ENCODE measurements at regions not wholly inside any gene's neighbourhood (a gene's known extent, or its start where the extent isn't known, plus 50 kb on each side); places are given as distances from the start of the nearest gene placed in this dataset.

GRCh38 chr11:128066399-128066798 is 521.0 kb downstream of the ETS1 start:
- DNase-seq = no peak

DNA sequence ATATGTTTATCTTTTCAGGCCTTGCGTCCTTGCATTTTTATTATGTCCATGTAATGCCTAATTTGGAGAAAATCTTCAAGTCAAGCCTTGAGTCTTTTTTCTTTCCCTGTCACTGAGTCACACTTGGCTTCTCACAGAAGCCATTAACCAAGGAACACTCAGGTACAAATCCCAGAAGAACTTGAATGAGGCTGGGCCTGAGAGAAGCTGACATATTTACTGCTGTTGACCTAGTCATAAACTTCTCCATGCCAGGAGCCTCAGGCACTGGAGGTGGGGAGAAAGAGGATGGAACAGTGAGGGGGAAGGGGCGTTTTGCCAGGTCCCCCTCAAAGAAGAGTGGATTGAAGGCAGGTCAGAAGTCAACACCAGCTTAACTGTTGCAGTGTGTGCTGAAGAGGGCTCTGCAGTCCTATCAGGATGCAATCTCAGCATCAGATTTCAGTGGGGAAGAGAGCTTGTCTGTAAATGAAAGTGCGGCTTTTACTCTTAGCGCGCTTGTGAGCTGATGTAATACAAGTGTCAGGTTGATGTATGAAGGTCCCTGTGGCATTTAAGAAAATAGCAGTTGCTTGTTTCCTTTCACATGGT is 526.0 kb downstream of the ETS1 start:
- DNase-seq = no peak

GRCh38 chr11:128058580-128059208 is 528.7 kb downstream of the ETS1 start:
- DNase-seq = no peak

GRCh38 chr11:128057786-128058395 is 529.5 kb downstream of the ETS1 start:
- DNase-seq = no peak

GRCh38 chr11:128055576-128056217 is 531.7 kb downstream of the ETS1 start:
- DNase-seq = no peak

DNA sequence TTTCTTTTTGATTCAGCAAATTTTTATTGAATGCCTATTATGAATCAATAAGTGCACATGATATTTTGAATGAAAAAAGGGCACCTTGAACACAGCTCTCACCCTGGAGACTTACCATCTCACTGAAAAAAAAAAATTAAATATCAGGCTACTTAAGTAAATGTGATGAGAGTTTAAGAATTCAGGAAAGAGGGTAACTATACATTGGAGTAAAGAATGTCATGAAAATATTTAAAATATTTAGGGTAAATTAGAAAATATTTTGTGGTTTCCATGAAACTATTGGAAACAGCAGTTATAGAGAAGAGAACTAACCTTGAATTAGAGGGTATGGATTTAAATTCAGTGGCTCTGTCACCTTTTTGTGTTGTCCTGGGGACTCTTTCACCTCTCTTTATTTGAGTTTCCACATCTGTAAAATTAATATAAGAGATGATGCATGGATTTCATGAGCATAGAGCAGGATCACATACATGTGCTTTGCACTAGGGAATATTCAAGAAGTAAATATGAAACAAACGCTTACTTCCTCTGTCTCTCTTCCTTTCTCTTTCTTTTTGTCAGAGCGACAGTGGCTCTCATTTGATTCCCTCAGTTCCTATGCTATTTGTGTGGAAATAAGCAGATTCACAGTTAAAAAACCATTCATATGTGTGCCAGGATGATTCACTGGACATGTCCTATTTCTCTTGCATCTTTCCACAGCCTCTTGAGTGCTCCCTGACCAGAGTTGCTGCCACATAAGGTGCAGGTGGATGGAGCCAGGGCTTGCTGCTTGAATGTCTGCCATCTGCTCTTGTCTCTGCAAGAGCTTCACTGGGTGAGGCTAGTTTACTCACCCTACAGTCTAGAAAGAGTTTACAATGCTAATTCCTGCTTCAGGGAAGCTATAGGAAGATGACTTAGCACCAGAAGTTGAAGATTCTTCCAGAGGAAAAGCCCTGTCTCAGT is 533.1 kb downstream of the ETS1 start:
- DNase-seq = peak; percentile 16

- no peak for DNase-seq
Observed at GRCh38 chr11:128052912-128053641, 534.3 kb downstream of the ETS1 start.

GRCh38 chr11:128048121-128048520 is 539.2 kb downstream of the ETS1 start:
- no peak for DNase-seq

- DNase-seq = no peak
Observed at GRCh38 chr11:128047026-128047425, 540.3 kb downstream of the ETS1 start.

DNA sequence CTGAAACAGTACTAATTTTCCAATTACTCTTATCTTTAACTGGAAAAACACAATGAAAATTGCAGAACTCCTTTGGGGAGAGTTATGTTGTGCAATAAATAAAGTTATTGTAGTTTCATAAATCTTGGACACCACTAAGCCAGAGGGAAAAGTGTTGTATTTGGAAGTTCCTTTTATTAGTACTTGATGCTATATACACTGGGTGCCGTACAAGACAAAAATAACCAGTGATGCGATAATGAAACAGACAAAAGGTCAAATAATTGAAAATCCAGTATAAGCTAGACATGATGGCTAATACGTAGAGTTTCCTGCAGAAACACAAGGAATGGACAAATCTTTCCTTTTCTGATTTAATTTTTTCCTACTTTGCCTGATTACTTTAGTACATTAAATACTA is 541.1 kb downstream of the ETS1 start:
- no peak for DNase-seq

GRCh38 chr11:128045094-128045725 is 542.1 kb downstream of the ETS1 start:
- DNase-seq = no peak

GRCh38 chr11:128042290-128042751 is 545.0 kb downstream of the ETS1 start:
- DNase-seq = no peak

GRCh38 chr11:128040603-128041002 is 546.8 kb downstream of the ETS1 start:
- DNase-seq = no peak

DNA sequence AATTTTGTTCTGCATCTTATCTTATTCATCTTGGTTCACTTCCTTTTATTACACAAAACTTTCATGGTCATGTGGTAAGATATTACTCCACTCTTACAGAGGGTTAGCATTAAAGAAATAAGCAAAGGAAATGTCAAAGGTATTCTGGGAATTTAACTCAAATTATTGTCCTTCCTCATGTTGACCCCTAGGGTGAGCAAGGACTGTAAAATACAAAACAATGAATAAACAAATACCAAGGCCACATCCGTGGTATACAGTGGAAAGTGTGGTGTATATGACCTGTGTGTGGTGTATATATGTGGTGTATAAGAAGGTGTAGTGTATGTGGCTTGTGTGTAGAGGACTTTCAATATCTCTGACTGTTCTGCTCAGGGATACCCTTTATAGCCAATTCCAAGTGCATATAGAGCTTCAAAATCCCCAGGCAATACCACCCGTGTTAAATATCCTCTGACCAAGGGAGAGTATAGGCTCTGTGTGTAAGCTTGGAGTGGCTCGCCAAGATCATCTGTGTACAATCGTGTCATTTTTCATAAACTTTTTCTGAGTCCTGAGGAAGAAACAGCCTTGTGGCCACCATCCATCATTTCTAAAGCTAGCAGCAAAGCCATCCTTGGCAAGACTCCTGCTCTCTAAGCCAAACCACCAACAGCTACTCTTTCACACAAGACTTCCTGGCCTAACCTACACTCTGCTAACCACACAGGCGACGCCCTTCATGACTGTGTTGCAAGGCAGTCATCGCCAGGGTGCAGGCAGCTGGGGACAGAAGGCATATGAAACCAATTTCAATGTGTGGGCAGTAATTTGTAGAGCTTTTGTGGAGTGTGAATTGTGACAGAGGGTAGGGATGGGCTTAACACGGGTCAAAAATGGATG is 548.0 kb downstream of the ETS1 start:
- peak; percentile 45 for DNase-seq

- DNase-seq = no peak
Observed at GRCh38 chr11:128036556-128037093, 550.7 kb downstream of the ETS1 start.

- DNase-seq = no peak
Observed at GRCh38 chr11:128036006-128036405, 551.4 kb downstream of the ETS1 start.

- DNase-seq = peak; percentile 80
Observed at GRCh38 chr11:128031538-128032134, 555.7 kb downstream of the ETS1 start.

GRCh38 chr11:128029219-128029722 is 558.1 kb downstream of the ETS1 start:
- DNase-seq = no peak

DNA sequence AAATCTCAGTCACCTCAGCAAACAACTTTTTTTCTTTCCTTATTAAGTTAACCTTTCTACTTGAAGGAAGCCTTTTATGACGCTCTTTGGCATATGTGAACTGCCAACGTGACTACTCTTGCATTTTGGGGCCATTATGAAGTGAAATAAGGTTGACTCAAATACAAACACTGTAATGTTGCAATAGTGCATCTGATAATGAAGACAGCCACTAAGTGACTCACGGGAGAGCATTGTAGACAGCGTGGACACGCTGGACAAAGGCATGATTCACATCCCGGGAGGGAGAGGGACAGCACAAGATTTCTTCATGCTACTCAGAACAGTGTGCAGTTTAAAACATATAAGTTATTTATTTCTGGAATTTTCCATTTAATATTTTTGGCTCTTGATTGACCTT is 560.8 kb downstream of the ETS1 start:
- DNase-seq = no peak

DNA sequence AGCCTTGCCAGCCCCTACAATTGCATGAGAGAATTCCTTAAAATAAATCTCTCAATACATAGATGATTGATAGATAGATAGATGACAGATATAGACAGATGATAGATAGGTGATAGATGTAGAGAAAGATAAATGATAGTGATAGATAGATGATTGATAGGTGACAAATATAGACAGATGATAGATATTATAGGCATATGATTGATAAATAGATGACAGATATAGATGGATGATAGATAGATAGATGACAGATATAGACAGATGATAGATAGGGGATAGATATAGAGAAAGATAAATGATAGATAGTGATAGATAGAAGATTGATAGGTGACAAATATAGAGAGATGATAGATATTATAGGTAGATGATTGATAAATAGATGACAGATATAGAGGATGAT is 564.6 kb downstream of the ETS1 start:
- DNase-seq = no peak

Measured in OCI-M1 (cell line).